ENCODE measurements at regions not wholly inside any gene's neighbourhood (a gene's known extent, or its start where the extent isn't known, plus 50 kb on each side); places are given as distances from the start of the nearest gene placed in this dataset.

DNA sequence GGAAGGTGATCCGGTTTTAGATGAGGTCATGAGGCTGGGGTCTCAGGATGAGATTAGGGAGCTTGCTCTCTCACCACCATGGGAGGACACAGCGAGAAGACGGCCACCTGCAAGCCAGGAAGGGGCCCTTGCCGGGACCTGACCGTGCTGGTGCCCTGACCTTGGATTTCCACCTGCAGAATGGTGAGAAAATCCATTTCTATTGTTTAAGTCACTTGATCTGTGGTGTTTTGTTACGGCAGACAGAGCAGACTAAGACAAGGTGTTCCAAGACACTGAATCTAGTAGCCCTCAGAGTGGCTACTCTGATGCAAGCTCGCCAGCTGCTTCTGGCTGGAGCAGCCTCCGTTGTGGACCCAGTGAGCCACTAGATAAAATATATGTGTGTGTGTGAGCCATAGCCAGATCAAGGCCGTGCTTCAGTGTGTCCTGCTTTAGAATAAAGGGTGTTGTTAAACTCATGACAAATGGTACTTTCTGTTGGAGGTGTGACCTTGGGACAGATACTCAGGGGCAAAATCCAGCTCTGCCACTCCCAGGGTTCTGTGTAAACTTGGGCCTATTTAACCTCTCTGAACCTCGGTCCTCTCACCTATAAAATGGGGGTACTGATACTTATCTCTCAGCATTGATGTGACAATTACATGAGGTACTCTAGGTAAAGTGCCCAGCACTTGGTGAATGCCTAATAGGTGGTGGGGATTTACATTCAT is 67.9 kb upstream of the STX18 start:
- intact Hi-C loops (cut with DNase I), result no loop called here
- H3K4me3 ChIP-seq (ENCODE audit: low read length in 3 of 3), result no peak overlapping the region
- H3K27me3 ChIP-seq (ENCODE audit: control insufficient read depth, insufficient read depth, low read length), result no peaks in the 10 kb centered on the region
- no peak overlapping the region for H3K9ac ChIP-seq (ENCODE audit: low read length in 3 of 3)
- TF ChIP-seq, protein P1, sequence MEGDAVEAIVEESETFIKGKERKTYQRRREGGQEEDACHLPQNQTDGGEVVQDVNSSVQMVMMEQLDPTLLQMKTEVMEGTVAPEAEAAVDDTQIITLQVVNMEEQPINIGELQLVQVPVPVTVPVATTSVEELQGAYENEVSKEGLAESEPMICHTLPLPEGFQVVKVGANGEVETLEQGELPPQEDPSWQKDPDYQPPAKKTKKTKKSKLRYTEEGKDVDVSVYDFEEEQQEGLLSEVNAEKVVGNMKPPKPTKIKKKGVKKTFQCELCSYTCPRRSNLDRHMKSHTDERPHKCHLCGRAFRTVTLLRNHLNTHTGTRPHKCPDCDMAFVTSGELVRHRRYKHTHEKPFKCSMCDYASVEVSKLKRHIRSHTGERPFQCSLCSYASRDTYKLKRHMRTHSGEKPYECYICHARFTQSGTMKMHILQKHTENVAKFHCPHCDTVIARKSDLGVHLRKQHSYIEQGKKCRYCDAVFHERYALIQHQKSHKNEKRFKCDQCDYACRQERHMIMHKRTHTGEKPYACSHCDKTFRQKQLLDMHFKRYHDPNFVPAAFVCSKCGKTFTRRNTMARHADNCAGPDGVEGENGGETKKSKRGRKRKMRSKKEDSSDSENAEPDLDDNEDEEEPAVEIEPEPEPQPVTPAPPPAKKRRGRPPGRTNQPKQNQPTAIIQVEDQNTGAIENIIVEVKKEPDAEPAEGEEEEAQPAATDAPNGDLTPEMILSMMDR (IDR thresholded peaks at IDR 0.05; ENCODE audit: borderline replicate concordance, extremely low read depth, insufficient read depth), result no peak
- H3K9me3 ChIP-seq (ENCODE audit: control insufficient read depth in 2 of 3, insufficient read depth in 1 of 3, low read length in 3 of 3), result no peaks in the 10 kb centered on the region
- no peaks in the 10 kb centered on the region for H3K4me1 ChIP-seq (ENCODE audit: control insufficient read depth in 2 of 3, insufficient read depth in 2 of 3, low read depth in 1 of 3, low read length in 3 of 3)
- H3K27ac ChIP-seq (ENCODE audit: low read depth in 2 of 2, low read length in 2 of 2), result no peak overlapping the region
- no peak for FAIRE-seq
- DNase-seq, result no peak
- H3K36me3 ChIP-seq (ENCODE audit: control insufficient read depth in 2 of 3, insufficient read depth in 3 of 3, low read length in 3 of 3), result no peaks in the 10 kb centered on the region

DNA sequence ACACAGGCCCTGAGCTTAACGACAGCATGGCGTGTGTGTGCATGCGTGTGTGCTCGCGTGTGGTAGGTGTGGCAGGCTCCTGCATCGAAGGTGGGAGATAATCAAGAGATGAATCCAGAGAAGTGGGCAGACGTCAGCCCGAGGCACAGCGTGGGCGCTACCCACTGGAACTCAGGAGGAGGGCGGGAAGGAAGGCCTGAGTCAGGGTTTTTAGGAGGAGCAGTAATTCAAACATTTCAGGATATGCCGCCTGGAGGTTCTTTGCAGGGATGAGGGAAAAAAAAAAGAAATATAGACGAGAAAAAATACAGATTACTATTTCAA is 66.3 kb upstream of the STX18 start:
- intact Hi-C loops (cut with DNase I), result no loop called here
- TF ChIP-seq, protein P1 (IDR thresholded peaks at IDR 0.05; ENCODE audit: borderline replicate concordance, extremely low read depth, insufficient read depth), result no peak
- no peaks in the 10 kb centered on the region for H3K36me3 ChIP-seq (ENCODE audit: control insufficient read depth in 2 of 3, insufficient read depth in 3 of 3, low read length in 3 of 3)

DNA sequence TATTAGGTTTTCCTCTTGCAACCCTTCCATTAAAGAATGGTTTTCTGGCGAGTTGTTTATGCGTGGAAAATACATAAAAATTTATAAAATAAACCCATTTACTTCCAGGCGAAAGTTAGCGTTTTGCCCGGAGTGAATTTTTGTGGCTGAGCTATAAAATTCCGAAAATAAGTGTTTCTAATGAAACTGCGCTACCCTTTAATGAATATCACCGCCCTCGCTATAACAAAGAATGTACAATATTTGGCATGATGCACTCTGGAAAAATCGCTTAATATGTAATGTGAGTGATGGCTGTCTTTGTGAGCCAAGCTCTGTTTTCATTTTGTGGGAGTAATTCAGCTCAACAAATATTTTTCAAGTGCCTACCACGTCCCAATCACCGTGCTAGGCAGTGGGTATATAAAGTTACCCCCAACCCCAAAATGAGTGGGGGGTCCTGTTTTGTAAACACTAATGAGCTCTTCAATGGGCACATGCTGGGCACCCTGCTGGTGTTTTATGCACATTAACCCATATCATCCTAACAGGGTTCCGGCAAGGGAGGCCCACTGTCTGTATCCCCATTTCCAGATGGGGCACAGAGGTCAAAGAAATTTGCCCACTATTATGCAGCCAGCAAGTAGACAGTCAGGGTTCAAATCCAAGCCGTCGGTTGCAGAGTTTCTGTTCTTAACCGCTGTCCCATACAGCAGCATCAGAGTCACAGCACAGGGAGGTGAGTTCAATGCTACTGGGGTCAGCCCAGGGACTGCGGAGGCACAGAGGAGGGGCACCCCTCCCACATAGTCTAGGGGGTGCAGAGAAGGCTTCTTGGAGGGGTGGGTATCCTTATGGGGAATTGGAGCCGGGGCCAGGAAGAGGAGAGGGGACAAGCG is 65.7 kb upstream of the STX18 start:
- no peak for FAIRE-seq
- TF ChIP-seq, protein P1 (IDR thresholded peaks at IDR 0.05; ENCODE audit: borderline replicate concordance, extremely low read depth, insufficient read depth), result no peak
- no peak overlapping the region for H3K27ac ChIP-seq (ENCODE audit: low read depth in 2 of 2, low read length in 2 of 2)
- no peaks in the 10 kb centered on the region for H3K27me3 ChIP-seq (ENCODE audit: control insufficient read depth, insufficient read depth, low read length)
- no peaks in the 10 kb centered on the region for H3K36me3 ChIP-seq (ENCODE audit: control insufficient read depth in 2 of 3, insufficient read depth in 3 of 3, low read length in 3 of 3)
- H3K4me1 ChIP-seq (ENCODE audit: control insufficient read depth in 2 of 3, insufficient read depth in 2 of 3, low read depth in 1 of 3, low read length in 3 of 3), result no peaks in the 10 kb centered on the region
- H3K9ac ChIP-seq (ENCODE audit: low read length in 3 of 3), result no peak overlapping the region
- no peak for DNase-seq
- H3K9me3 ChIP-seq (ENCODE audit: control insufficient read depth in 2 of 3, insufficient read depth in 1 of 3, low read length in 3 of 3), result no peaks in the 10 kb centered on the region
- no peak overlapping the region for H3K4me3 ChIP-seq (ENCODE audit: low read length in 3 of 3)
- intact Hi-C loops (cut with DNase I), result no loop called here

More for the DNA sequence above, 66.3 kb upstream of the STX18 start:
- H3K9me3 ChIP-seq (ENCODE audit: control insufficient read depth in 2 of 3, insufficient read depth in 1 of 3, low read length in 3 of 3), result no peaks in the 10 kb centered on the region
- H3K27me3 ChIP-seq (ENCODE audit: control insufficient read depth, insufficient read depth, low read length), result no peaks in the 10 kb centered on the region
- no peak overlapping the region for H3K4me3 ChIP-seq (ENCODE audit: low read length in 3 of 3)
- no peak for FAIRE-seq
- H3K9ac ChIP-seq (ENCODE audit: low read length in 3 of 3), result no peak overlapping the region
- H3K27ac ChIP-seq (ENCODE audit: low read depth in 2 of 2, low read length in 2 of 2), result no peak overlapping the region
- H3K4me1 ChIP-seq (ENCODE audit: control insufficient read depth in 2 of 3, insufficient read depth in 2 of 3, low read depth in 1 of 3, low read length in 3 of 3), result no peaks in the 10 kb centered on the region
- DNase-seq, result no peak
